Fibroblast of villous mesenchyme (primary cell): ENCODE measurements at regions not wholly inside any gene's neighbourhood (a gene's known extent, or its start where the extent isn't known, plus 50 kb on each side); places are given as distances from the start of the nearest gene placed in this dataset.
A peak's percentile ranks its signal among the peaks of the same experiment; 100 is the strongest.

Experiments used
- DNase-seq: peaks from one replicate; pipeline ENCODE4 v3.0.0-alpha.2; 2010; ENCODE audit warnings: low read depth
- H3K4me3 ChIP-seq: 2 replicates; pipeline ENCODE4 v1.5.1; 2011; ENCODE audit warnings: low read depth, mild to moderate bottlenecking, low read length
- TF ChIP-seq, protein P1 (sequence below): IDR thresholded peaks from 2 replicates; pipeline ENCODE4 v1.5.1; 2012; ENCODE audit warnings: low read depth, mild to moderate bottlenecking, low read length; ENCODE audit not compliant: insufficient read depth

DNA sequence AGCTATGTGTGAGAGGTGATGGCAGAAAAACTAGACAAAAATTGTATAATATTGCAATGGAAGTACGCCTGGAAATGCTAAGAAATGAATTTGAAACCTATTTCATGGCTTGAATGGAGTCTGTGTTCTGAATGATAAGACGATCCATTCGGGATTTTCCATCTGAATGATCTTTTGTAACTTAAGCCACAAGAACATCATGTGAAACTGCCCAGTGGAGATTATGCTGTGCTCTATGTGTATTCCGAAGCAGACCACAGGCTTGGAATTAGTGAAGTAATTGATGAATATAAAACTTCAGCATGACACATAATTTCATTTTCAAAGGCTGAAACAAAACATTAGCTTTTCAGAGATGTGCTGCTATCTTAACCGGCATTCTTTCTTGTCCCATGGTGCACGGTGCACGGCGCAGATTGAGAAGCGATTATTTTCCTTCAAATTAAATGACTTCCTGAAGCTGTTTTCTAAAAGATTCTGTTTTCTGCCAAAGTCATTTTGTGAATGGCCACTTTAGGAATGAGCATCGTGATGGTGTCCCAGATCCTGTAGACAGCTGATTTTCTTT, 652.9 kb downstream of the PLA2G4A start:
- no peak overlapping the region for H3K4me3 ChIP-seq
- no peak for DNase-seq
- TF ChIP-seq, protein P1, sequence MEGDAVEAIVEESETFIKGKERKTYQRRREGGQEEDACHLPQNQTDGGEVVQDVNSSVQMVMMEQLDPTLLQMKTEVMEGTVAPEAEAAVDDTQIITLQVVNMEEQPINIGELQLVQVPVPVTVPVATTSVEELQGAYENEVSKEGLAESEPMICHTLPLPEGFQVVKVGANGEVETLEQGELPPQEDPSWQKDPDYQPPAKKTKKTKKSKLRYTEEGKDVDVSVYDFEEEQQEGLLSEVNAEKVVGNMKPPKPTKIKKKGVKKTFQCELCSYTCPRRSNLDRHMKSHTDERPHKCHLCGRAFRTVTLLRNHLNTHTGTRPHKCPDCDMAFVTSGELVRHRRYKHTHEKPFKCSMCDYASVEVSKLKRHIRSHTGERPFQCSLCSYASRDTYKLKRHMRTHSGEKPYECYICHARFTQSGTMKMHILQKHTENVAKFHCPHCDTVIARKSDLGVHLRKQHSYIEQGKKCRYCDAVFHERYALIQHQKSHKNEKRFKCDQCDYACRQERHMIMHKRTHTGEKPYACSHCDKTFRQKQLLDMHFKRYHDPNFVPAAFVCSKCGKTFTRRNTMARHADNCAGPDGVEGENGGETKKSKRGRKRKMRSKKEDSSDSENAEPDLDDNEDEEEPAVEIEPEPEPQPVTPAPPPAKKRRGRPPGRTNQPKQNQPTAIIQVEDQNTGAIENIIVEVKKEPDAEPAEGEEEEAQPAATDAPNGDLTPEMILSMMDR, result no peak

DNA sequence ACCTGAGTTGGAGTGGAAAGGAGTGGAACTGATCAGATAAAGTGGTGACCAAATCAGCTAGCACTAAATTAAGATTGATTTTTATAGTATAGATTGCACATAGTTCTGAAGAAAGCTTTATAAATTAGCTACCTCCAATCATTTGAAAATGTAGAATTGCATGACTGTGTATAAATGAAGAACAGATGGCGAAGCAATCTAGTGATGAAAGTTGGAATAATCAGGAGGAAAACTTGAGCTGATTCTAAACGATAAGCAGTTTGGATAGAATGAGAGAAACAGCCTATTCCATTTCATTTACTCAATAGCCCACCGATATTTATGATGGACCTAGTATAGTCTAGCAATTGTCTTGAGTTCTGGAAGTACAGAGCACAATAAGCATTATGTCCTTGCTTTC, 661.5 kb downstream of the PLA2G4A start:
- TF ChIP-seq, protein P1, result no peak
- H3K4me3 ChIP-seq, result no peak overlapping the region
- DNase-seq, result no peak

DNA sequence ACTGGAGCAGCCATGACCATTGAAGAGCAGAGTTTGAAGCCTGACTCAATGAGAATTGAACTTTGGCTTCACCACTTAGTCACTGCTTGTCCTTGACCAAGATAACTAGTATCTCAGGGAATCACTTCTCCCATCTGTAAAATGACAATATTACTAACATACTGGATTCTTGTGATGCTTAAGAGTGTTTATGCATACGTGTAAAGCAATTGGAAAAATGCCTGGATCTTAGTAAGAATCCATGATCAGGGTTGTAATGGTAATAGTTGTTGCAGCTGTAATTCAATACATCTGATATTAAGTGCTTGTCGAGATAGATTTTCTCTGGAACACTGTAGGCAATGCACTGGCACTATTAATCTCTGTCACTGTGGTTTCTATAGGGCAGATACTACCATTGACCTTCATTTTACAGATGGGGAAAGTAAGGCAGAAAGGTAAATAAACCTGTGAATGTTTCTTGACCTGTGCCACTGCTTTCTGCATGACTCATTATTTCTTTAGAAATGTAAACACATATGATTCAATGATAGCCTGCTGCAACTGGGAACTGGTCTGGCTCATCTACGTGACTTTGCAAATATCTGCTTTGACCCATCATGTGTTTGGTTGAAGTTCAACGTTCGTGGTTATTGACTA, 662.5 kb downstream of the PLA2G4A start:
- H3K4me3 ChIP-seq, result no peak overlapping the region
- DNase-seq, result peak; percentile 25
- TF ChIP-seq, protein P1, result no peak

DNA sequence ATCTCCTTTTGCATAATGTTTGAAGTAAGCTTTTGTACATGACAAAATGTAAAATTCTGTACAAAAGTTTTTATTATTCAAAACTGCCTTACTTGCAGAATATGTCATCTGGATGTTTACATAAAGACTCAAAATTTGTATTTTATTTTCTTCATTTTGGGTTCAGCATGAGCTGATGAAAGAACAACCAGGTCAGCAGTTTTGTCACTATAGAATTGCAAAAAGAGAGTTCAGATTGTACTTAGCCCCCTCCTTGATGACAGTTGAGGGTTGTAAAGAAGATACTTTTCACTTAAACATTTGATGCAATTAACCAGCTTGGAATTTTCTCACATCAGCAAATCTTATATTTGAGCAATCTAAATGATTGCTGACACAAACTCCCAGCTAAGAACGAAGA, 669.3 kb downstream of the PLA2G4A start:
- TF ChIP-seq, protein P1, result no peak
- no peak for DNase-seq
- no peak overlapping the region for H3K4me3 ChIP-seq

DNA sequence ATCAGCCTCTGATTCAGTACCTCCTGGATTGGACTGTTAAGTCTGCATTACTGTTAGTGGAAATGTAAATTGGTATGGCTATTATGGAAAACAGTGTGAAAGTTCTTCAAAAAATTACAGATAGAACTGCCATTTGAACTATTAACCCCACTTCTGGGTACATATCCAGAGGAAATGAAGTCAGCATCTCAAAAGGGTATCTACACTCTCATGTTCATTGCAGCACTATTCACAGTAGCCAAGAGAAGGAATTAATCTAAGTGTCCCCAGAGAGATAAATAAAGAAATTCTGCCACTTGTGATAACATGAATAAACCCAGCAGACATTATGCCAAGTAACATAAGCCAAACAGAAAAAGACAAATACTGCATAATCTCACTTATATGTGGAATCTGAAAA, 676.0 kb downstream of the PLA2G4A start:
- no peak for DNase-seq
- TF ChIP-seq, protein P1, result no peak
- no peak overlapping the region for H3K4me3 ChIP-seq

DNA sequence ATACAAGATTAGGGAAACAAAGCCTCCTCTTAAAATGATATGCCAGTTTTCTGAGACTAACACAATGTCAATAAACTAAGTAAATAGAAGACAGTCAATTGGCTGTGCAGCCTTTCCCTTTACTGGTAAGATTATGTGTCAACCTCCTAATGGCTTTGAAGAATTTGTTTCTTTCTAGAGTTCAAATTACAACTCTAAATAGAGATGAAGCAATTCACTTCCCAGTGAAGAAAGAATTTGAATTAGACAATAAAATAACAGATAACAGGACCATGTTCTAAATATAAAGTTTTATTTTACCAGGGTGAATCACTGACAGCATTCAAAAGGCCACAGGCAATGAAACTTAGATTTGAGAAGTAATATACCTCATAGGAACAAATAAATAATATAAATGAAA, 680.3 kb downstream of the PLA2G4A start:
- H3K4me3 ChIP-seq, result no peak overlapping the region
- no peak for DNase-seq
- TF ChIP-seq, protein P1, result no peak

DNA sequence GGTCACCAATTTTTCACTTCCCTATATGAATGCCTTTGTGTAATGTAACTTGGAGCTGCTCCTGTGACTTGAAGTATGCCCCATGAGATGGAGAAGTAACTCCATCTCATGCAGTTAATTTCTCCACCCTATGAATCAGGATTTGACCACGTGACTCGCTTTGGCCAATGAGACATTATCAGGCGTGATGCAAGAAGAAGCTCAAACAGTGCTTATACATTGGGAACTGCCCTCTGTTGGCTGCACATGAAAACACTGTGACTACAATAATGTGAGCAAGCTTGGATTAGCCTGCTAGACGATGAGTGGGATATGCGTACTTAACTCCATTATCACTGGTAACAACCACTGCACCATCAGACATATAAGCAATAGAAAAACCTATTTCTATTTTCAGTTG, 684.4 kb downstream of the PLA2G4A start:
- DNase-seq, result no peak
- TF ChIP-seq, protein P1, result no peak
- H3K4me3 ChIP-seq, result no peak overlapping the region
